SU-DHL-6 (cell line): ENCODE measurements at regions not wholly inside any gene's neighbourhood (a gene's known extent, or its start where the extent isn't known, plus 50 kb on each side); places are given as distances from the start of the nearest gene placed in this dataset.

Source experiments
- CTCF ChIP-seq: fragments of 200-600 bp; sonication (generic); IDR thresholded peaks from one replicate; pipeline ENCODE4 v1.5.1; 2017; ENCODE audit warnings: antibody characterized with exemption, mild to moderate bottlenecking, low read length, moderate library complexity; ENCODE audit not compliant: insufficient read depth, poor library complexity, severe bottlenecking
- EZH2phosphoT487 ChIP-seq: fragments of 200-600 bp; sonication (generic), shearing (Covaris generic); conservative IDR thresholded peaks from 2 replicates; pipeline ENCODE4 v1.6.1; 2018; ENCODE audit warnings: mild to moderate bottlenecking, antibody characterized with exemption, low read length, moderate library complexity, mixed read lengths

- no peak for TF ChIP-seq CTCF
- no peak for TF ChIP-seq EZH2phosphoT487
Measured at GRCh38 chr5:17719592-17719991, 85.3 kb downstream of the TAF11L14 start.
